ENCODE measurements at regions not wholly inside any gene's neighbourhood (a gene's known extent, or its start where the extent isn't known, plus 50 kb on each side); places are given as distances from the start of the nearest gene placed in this dataset.

DNA sequence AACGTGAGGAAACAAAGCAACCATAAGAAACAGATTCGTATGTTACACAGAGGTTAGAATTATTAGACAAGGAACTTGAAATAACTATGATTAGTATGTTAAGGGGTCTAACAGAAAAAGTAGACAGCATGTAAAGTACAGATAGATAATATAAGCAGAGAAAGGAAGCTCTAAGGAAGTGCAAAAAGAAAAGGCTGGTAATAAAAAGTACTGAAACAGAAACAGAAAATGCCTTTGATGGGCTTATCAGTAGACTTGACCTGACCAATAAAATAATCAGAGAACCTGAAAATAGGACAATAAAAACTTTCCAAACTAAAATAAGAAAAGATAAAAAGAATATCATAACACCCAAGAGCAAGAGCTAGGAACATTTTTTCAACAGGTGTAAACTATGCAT is 225.8 kb downstream of the RND3 start:
- DNase-seq = no peak
- H3K4me3 Mint-ChIP-seq (ENCODE audit: low read depth, unreplicated experiment) = no peak overlapping the region
- H3K4me1 Mint-ChIP-seq (ENCODE audit: low read depth, unreplicated experiment) = no peaks in the 10 kb centered on the region
- H3K27me3 Mint-ChIP-seq (ENCODE audit: unreplicated experiment) = no peaks in the 10 kb centered on the region
- intact Hi-C loops (cut with micrococcal nuclease; ENCODE audit: unreplicated experiment) = no loop called here
- no peak for TF ChIP-seq CTCF (IDR thresholded peaks at IDR 0.05; ENCODE audit: unreplicated experiment)
- CTCF ChIA-PET = no interaction called here
- H3K36me3 Mint-ChIP-seq (ENCODE audit: insufficient read depth, unreplicated experiment) = no peaks in the 10 kb centered on the region
- H3K27ac Mint-ChIP-seq (ENCODE audit: unreplicated experiment) = no peak overlapping the region
- no peaks in the 10 kb centered on the region for H3K9me3 Mint-ChIP-seq (ENCODE audit: low read depth, unreplicated experiment)
- BruUV-seq (replicated peaks) = no TSS peak

GRCh38 chr2:150260636-150261035 is 226.8 kb downstream of the RND3 start:
- no peak for DNase-seq
- no peak for TF ChIP-seq CTCF (IDR thresholded peaks at IDR 0.05; ENCODE audit: unreplicated experiment)
- CTCF ChIA-PET = no interaction called here
- no TSS peak for BruUV-seq (replicated peaks)
- intact Hi-C loops (cut with micrococcal nuclease; ENCODE audit: unreplicated experiment) = no loop called here
- H3K9me3 Mint-ChIP-seq (ENCODE audit: low read depth, unreplicated experiment) = no peaks in the 10 kb centered on the region
- no peaks in the 10 kb centered on the region for H3K36me3 Mint-ChIP-seq (ENCODE audit: insufficient read depth, unreplicated experiment)
- H3K4me1 Mint-ChIP-seq (ENCODE audit: low read depth, unreplicated experiment) = no peaks in the 10 kb centered on the region
- no peaks in the 10 kb centered on the region for H3K27me3 Mint-ChIP-seq (ENCODE audit: unreplicated experiment)
- no peak overlapping the region for H3K27ac Mint-ChIP-seq (ENCODE audit: unreplicated experiment)
- H3K4me3 Mint-ChIP-seq (ENCODE audit: low read depth, unreplicated experiment) = no peak overlapping the region

GRCh38 chr2:150259746-150260145 is 227.7 kb downstream of the RND3 start:
- Mint-ChIP-seq H3K4me3 (ENCODE audit: low read depth, unreplicated experiment) (no peak overlapping the region), H3K4me1 (ENCODE audit: low read depth, unreplicated experiment) (no peaks in the 10 kb centered on the region), H3K27me3 (ENCODE audit: unreplicated experiment) (no peaks in the 10 kb centered on the region), H3K27ac (ENCODE audit: unreplicated experiment) (no peak overlapping the region), H3K36me3 (ENCODE audit: insufficient read depth, unreplicated experiment) (no peaks in the 10 kb centered on the region), H3K9me3 (ENCODE audit: low read depth, unreplicated experiment) (no peaks in the 10 kb centered on the region)
- no peak for TF ChIP-seq CTCF (IDR thresholded peaks at IDR 0.05; ENCODE audit: unreplicated experiment)
- intact Hi-C loops (cut with micrococcal nuclease; ENCODE audit: unreplicated experiment) = no loop called here
- CTCF ChIA-PET = no interaction called here
- DNase-seq = no peak
- BruUV-seq (replicated peaks) = no TSS peak

- Mint-ChIP-seq H3K27me3 (ENCODE audit: unreplicated experiment) (no peaks in the 10 kb centered on the region), H3K9me3 (ENCODE audit: low read depth, unreplicated experiment) (no peaks in the 10 kb centered on the region), H3K4me3 (ENCODE audit: low read depth, unreplicated experiment) (no peak overlapping the region), H3K27ac (ENCODE audit: unreplicated experiment) (no peak overlapping the region), H3K36me3 (ENCODE audit: insufficient read depth, unreplicated experiment) (no peaks in the 10 kb centered on the region), H3K4me1 (ENCODE audit: low read depth, unreplicated experiment) (no peaks in the 10 kb centered on the region)
- DNase-seq = no peak
- CTCF ChIA-PET = no interaction called here
- no TSS peak for BruUV-seq (replicated peaks)
- intact Hi-C loops (cut with micrococcal nuclease; ENCODE audit: unreplicated experiment) = no loop called here
- TF ChIP-seq CTCF (IDR thresholded peaks at IDR 0.05; ENCODE audit: unreplicated experiment) = no peak
Observed at GRCh38 chr2:150258781-150259307, 228.6 kb downstream of the RND3 start.

Data from Calu3 (cell line).